ENCODE measurements at regions not wholly inside any gene's neighbourhood (a gene's known extent, or its start where the extent isn't known, plus 50 kb on each side); places are given as distances from the start of the nearest gene placed in this dataset.

- TF ChIP-seq ATF3 (IDR thresholded peaks at IDR 0.05; ENCODE audit: insufficient read depth, low read depth, low read length), result no peak
Measured at GRCh38 chr6:133827766-133828165, 61.1 kb upstream of the TCF21 start (continued).

Measured in H1 (cell line).